ENCODE measurements at regions not wholly inside any gene's neighbourhood (a gene's known extent, or its start where the extent isn't known, plus 50 kb on each side); places are given as distances from the start of the nearest gene placed in this dataset.

DNA sequence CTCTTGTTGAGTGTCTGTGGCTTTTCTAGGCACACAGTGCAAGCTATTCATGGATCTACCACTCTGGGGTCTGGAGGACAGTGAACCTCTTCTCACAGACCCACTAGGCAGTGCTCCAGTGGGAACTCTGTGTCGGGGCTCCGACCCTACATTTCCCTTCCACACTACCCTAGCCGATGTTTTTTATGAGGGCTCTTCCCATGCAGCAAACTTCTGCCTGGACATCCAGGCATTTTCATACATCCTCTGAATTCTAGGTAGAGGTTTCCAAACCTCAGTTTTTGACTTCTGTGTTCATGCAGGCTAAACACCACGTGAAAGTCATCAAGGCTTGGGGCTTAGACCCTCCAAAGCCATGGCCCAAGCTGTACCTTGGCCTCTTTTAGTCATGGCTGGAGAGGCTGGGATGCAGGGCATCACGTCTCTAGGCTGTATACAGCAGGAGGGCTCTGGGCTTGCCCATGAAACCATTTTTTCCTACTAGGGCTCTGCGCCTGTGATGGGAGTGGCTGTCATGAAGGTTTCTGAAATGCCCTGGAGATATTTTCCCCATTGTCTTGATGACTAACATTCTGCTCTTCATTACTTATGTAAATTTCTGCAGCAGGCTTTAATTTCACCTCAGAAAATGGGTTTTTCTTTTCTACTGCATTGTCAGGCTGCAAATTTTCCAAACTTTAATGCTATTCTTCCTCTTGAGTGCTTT, 249.8 kb upstream of the CPEB2 start:
- no peak for DNase-seq

DNA sequence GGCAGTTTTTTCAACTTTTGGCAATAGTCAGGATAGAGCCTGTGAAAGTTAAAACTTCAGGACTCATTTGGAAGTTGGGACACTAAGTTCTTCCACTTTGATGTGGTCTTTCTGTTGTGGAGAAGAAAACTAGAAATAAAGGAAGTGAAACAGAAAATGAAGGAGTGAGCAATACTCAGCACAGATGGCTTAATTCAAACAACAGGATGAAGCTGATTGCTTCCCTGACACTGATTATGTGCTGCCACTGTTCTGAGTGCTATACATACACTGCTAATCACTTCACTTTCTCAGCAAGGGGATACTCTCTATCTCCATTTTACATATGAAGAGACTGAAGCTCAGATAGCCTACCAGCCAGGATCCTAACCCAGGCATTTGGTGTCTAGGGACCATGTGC, 235.1 kb upstream of the CPEB2 start:
- DNase-seq: no peak

DNA sequence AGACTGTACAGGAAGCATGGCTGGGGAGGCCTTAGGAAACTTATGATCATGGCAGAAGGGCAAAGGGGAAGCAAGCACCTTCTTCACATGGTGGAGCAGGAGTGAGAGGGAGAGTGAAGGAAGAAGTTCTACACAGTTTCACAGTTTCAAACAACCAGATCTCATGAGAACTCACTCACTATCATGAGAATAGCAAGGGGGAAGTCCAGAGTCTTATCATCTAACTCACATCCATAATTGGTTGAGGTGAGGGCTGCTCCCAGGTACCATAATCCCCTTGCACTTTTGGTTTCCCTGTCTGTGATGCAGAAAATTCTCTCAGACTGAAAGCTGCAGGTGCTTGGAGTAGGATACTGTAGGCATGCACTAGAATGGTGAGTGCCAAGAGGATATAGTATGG, 233.8 kb upstream of the CPEB2 start:
- no peak for DNase-seq

DNA sequence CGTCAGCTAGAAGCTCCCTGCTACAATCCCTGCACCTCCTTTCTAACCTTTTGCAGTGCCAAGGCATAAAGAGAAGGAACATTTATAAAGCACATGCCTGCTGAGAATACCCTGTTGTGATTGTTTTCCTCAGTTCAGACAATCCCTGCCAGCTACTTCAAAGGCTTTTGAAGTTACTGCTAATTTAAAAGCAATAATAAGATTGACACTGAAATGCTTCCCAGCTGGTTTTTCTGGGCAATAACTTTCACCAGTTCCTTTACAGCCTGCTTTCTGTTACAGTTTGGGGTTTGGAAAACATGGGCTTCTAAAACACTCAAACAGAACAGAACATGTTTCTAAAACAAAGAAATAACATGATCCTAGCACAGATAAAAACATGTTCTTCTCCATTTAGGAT, 232.3 kb upstream of the CPEB2 start:
- no peak for DNase-seq

DNA sequence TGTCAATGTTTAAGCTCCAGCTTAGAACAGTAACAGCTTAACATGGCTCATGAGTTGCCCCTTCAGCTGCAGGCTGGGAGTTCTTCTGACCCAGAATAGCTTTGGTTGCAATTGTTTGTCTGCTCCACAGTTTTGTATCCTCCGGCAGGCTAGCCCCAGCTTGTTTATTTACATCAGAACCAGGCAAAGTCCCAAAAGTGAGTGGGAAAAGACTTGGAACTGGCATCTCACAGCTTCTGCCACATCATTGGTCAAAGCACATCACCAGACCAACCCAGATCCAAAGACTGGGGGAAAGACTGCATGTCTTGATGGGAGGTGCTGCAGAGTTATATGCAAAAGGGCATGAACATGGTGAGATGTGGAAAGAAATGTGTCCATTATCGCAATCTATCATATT, 231.2 kb upstream of the CPEB2 start:
- DNase-seq: no peak

DNA sequence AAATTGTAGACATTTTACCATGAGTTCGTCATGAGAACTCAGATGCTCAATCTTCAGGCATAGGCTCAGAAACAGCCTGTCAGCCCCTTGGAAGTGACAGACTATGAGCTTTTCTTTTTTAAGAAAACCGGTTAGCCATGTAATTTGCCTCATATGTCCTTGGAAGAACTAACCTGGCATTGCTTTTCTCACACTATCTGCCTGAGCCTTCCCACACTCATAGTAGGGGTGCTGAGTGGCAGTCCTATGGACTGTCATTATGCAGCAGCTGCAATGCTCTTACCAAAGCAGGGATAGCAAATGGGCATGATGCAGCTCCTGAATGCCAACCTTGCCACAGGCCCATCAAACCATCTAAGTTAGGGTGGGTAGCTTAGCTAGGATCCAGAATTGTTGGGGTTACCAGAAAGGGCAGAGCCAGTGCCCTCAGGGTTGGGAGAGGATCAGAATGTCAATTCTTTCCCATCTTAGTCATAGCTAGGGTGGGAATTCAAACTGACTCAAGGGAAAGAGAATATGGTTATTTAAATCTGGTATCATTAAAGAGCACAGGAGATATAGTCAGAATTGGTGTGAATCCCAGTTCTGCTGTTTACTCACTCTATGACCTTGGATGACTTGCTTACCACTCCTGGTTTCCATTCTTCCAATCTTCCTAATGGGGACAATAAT, 230.6 kb upstream of the CPEB2 start:
- no peak for DNase-seq

DNA sequence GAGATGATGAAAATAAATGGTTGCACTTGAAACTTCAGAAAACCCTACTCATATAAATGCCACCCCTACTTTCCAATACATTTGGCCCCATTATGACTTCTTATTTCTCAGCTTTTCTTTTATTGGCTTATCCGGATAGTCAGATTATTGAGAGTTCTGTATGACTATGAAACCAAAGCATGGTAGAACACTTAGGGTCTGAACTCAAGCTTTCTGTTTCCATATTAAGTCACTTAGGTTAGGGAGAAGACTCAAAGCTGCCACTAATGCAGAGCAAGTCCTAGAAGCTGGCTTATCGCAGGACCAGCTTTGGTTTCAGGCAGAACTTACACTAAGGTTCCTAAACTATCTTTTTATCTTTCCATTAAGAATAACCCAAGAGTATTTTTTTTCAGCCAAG, 229.9 kb upstream of the CPEB2 start:
- no peak for DNase-seq

DNA sequence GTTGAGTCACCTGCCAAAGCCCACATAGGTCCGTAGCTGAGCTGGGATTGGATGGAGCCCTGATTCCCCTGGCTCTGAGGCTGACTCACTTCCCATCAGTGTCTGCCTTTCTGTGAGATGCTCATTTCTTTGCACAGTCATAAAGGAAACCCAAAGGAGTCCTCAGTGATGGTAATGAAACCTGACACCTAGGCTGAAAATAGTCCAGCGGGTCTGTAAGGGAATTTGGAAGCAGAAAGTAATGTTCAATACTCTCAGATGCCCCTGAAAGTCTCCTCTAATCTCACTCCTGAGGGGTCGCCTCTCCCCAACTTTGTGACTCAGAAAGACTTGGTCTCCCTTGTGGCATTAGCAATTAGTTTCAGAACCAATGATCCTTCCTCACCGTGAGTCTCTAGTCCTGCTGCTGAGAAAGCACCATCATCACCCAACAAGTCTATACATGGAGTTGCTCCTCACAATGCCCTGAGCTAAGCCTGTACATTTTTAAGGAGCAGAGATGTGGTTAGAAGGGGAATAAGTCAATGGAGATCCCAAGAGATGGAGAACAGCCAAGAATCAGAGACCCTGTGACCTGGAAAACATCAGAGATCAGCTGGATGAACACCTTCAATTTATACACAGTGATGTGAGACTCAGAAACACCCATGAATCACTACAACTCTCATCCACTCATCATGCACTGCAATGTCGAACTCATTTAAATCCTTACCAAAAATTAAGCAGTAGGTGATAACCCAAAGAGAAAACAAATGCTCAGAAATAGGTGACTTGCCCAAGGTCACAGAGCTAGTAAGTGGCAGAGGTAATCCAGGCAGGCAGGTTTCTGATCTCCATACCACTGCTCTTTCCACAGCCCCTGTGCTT, 219.0 kb upstream of the CPEB2 start:
- DNase-seq: no peak

DNA sequence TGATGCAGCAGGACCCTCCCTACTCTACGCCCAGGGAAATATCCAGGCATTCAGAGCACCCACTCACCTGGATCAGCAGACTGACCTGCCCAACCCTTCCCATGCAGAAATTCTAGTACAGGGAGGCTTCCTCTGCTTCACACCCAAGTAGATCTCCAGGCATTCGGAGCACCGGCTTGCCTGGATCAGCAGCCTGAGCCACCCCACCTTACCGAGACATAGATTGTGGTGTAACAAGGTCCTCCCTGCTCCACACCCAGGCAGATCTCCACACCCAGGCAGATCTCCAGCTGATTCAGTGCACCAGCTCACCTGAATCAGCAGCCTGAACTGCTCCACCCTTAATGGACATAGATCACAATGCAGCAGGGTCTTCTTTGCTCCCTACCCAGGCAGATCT, 215.1 kb upstream of the CPEB2 start:
- DNase-seq: no peak

DNA sequence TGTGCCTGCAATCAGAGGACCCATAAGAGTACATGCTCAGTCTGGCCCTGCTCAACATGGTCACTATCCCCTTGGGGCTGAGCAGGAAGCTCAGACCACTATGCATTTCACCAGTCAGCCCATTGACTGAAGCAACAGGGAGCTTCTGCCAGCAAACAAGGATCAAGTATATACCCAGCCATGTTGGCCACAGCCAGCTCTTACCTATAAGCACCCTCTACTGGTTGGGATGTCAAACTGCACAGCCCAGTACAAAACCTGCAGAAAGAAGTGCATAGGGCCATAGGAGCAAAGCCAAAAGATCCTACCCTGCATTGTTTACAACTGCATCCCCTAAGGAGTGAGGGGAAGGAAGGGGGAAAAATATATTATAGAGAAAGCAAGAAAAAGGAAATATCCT, 214.4 kb upstream of the CPEB2 start:
- DNase-seq: peak; percentile 44

DNA sequence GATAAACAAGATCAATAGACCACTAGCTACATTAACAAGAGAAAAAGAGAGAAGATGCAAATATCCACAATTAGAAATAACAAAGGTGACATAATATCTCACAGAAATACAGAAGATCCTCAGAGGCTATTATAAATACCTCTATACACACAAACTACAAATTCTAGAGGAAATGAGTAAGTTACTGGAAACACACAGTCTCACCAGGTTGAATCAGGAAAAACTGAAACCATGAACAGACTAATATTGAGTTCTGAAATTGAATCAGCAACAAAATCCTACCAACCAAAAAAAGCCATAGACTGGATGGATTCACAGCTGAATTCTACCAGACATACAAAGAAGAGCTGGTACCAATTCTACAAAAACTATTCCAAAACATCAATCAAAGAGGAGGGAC, 211.8 kb upstream of the CPEB2 start:
- DNase-seq: no peak

DNA sequence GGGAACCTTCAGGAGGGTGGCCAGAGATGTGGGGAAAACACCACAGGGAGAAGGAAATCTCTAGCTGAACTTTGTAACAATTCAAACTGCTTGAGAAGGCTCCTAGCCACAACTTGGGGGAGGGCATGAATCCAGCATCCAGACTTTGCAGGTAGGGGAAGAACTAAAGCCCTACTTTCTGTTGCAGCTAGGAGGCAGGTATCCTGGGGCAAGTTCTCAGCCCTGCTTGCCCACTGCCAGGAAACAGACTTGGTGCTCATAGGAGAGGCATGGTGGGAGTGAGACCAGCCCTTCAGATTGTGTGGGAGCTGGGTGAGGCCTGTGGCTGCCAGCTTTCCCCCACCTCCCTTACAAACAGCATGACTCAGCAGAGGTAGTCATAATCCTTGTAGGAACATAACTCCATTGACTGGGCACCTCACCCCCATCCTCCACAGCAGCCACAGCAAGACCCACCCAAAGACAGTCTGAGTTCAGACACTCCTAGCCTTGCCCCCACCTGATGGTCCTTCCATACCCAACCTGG, 209.5 kb upstream of the CPEB2 start:
- DNase-seq: no peak

DNA sequence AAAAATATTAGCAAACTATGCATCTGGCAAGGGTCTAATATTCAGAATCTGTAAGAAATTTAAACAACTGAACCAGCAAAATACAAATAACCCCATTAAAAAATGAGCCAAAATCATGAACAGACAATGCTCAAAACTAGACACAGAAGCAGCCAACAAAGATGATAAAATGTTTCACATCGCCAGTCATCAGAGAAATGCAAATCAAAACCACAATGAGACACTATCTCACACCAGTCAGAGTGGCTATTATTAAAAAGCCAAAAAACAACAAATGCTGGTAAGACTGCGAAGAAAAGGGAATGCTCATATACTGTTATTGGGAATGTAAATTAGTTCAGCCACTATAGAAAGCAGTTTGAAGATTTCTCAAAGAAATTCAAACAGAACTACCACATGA, 201.3 kb upstream of the CPEB2 start:
- no peak for DNase-seq

DNA sequence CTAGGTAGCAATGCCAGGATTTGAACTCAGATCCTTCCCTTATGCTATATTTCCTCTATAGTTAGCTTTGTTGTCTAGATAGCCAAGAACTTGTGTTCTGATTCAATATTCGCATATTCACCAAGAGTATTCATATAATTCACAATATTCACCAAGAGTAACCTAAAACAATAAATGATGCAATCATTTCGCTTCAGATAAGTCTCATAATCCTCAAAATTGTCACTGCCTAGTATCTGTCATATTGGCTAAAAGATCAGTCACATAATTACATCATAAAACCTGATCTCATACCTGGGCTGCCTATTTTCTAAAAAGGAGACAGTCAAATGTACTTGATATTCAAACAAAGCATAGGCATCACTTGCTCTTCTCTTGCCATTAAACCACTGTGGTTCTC, 199.7 kb upstream of the CPEB2 start:
- no peak for DNase-seq

DNA sequence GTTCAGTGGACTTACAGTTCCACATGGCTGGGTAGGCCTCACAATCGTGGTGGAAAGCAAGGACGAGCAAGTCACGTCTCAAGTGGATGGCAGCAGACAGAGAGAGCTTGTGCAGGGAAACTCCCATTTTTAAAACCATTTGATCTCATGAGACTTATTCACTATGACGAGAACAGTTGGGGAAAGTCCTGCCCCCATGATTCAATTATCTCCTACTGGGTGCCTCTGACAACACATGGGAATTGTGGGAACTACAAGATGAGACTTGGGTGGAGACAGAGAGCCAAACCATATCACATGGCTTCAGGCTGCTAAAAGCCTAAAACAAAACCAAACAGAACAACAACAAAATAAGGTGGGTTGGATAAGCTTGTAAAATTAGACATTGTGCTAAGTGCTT, 194.4 kb upstream of the CPEB2 start:
- DNase-seq: no peak

DNA sequence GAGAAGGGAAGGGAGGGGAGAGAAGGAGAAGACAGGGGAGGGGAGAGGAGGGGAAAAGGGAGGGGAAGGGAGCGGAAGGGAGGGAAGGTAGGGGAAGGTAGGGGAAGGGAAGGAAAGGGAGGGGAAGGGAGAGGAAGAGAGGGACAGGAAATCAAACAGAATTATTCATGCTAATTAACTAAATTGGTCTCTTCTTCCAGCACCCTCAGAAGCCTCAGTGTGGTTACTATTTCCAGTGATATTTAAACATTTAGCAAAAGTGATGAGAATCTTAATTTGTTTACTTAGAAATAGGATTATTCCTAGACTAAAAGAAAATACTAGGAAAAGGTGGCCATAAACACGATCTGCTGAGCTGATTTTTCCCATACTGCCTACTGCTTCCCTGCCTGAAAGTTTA, 193.1 kb upstream of the CPEB2 start:
- DNase-seq: no peak

DNA sequence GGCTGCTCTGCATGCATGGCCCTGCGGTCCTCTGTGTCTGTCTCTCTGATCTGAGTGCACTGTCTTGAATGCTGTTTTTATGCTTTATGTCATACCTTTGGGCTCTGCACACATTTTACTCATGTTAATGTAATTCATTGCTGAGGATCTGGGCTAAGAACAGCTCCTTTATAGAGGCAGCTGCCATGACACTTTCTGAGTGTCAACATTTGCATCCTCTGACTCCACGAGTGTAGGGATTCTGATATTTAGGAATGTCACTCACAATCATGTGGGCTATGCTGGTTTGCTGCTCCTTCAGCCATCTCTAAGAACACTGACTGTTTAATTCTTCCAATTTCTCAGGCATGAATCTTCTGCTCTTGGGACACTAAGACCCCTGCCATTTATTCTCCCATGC, 192.2 kb upstream of the CPEB2 start:
- no peak for DNase-seq

DNA sequence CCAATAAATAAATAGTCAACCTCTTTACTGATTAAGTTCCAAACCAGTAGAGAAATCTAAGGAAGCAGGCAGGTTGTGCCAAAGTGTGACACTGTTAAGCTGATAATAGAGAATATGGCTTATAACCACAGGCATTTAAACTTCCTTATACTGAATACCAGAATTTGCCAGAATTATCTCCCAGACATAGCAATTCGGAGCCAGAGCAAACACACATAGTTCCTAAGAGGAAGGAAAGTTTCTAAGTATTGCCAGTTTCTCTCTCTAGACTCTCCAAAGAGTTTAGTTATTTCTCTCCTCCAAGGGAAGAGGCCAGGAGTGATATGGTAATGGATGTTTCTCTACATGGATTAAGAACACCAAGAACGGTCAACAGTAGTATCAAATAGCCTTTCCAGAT, 191.7 kb upstream of the CPEB2 start:
- no peak for DNase-seq

DNA sequence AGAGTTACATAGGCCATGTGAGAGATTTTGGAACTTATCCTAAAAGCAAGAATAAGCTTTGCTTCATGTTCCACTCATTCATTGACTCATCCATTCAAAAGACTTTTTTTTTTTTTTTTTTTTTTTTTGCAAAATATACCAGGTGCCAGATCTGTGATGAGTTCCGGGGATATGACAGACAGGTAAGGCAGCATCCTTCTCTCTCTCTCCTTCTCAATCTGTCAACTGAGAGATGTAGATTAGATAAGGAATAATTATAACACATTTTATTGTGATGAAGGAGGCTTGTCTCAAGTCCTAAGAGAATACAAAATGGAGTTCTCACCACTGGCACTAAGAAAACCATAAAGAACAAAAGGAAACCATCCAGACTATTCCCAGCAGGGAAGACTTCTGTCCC, 190.2 kb upstream of the CPEB2 start:
- DNase-seq: no peak

DNA sequence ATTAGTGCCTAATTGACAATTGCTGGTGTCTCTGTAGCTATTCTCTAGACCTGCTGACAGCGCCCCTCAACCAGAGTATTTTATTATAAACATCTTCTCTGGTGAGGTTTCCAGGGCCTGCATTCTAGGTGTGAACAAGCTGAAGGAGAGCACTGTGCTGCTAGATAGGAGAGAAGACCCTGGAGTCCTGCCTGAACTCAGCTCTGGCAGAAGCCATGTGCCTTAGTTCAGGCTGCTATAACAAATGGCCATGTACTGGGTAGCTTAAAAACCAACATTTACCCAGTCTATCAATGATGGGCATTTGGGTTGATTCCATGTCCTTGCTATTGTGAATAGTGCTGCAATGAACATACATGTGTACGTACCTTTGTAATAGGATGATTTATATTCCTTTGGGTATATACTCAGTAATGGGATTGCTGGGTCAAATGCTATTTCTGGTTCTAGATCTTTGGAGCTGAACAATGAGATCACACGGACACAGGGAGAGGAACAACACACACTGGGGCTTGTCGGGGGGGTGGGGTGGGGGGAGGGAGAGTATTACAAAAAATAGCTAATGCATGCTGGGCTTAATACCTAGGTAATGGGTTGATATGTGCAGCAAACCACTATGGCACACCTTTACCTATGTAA, 185.5 kb upstream of the CPEB2 start:
- no peak for DNase-seq

DNA sequence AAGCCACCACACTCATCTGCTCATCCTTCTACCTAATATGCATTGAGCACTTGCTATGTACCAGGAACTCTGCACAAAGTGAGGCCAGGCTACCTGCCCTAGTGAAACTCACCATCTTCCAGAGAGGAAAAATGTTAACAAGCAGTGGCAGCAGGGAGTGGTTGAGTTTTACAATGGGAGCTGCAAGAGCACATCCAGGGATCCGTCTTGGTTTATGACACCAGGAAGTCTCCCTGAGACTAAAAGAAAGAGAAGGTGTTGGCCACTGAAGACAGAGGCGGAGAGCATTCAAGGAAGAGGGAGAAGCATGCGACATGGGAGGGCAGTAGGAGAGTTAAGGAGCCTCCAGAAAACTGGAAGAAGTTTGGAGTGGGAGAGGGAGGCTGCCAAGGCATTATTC, 178.1 kb upstream of the CPEB2 start:
- no peak for DNase-seq

DNA sequence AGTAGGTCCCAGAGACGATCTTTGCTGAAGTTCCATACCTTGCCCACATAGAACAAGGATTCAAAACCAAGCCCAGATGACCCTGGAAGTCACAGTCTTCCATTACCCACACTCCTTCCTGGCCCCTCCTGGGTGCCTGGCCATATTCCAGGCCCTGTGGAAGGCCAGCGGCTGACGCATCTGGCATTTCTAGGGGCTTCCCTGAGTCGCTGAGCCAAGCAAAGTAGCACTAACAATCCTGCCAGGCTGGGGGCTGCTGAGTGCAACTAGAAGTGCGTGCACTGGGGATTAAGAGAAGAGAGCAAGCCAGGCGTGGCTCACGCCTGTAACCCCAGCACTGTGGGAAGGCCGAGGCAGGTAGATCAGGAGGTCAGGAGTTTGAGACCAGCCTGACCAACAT, 175.2 kb upstream of the CPEB2 start:
- no peak for DNase-seq

DNA sequence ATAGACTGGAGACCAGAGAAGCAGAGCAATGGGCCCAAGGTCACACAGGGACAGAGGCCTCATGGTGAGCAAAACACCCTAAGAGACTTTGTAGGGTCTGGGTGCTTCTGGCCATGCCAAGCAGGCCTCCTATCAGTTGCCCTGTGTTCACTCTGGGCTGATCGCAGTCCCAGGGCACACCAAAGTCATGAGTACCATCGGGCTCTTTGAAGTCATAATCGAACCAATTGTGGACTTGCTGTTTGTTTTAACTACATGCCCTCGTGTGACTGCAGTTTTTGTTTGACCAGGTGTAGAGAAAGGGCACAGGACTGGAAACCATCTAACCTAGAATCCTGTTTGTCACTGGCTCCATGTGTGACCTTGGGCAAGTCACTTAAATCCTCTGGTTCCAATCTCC, 172.5 kb upstream of the CPEB2 start:
- no peak for DNase-seq

All from OCI-M1 (cell line).